ENCODE measurements at regions not wholly inside any gene's neighbourhood (a gene's known extent, or its start where the extent isn't known, plus 50 kb on each side); places are given as distances from the start of the nearest gene placed in this dataset.

DNA sequence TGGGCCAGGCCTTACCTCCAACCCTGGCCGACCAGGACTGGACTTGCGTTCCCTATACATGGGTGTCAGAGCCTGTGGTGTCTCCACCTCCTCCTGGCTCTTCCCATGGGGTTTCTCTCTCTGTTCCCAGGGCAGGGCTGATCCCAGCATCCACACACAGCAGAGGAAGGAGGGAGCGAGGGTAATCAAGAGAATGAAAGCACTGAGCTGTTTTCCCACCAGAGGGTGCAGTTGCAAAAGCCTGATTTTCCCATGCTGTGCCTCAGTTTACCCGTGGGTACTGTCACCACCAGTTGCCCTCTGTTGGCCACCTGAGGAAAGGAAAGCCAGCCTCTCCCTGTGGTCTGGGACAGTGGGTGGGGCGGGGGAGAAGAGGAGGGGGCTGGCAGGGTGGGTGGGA lies 249.7 kb upstream of the GSE1 start:
- intact Hi-C loops (cut with DNase I), result no loop called here
- TF ChIP-seq, protein P1, sequence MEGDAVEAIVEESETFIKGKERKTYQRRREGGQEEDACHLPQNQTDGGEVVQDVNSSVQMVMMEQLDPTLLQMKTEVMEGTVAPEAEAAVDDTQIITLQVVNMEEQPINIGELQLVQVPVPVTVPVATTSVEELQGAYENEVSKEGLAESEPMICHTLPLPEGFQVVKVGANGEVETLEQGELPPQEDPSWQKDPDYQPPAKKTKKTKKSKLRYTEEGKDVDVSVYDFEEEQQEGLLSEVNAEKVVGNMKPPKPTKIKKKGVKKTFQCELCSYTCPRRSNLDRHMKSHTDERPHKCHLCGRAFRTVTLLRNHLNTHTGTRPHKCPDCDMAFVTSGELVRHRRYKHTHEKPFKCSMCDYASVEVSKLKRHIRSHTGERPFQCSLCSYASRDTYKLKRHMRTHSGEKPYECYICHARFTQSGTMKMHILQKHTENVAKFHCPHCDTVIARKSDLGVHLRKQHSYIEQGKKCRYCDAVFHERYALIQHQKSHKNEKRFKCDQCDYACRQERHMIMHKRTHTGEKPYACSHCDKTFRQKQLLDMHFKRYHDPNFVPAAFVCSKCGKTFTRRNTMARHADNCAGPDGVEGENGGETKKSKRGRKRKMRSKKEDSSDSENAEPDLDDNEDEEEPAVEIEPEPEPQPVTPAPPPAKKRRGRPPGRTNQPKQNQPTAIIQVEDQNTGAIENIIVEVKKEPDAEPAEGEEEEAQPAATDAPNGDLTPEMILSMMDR (IDR thresholded peaks at IDR 0.05), result no peak
- TF ChIP-seq POLR2A (IDR thresholded peaks at IDR 0.05), result no peak
- no peak for DNase-seq
- Histone ChIP-seq H3K27ac (peak overlapping the region in 2 of 5 donors; percentile 32 to 87), H3K4me3 (no peak overlapping the region), H3K4me1 (replicated peaks in 1 of 2) (peaks cover 10 to 41% of the 10 kb centered on the region in 2 donors), H3K27me3 (no peaks in the 10 kb centered on the region), H3K36me3 (replicated peaks in 1 of 2) (no peaks in the 10 kb centered on the region), H3K9me3 (replicated peaks in 1 of 3) (no peaks in the 10 kb centered on the region)
- 86 to 93% (median 89%) methylated on average over 4 to 5 of the region's 5 CpGs for WGBS, 4 donors

DNA sequence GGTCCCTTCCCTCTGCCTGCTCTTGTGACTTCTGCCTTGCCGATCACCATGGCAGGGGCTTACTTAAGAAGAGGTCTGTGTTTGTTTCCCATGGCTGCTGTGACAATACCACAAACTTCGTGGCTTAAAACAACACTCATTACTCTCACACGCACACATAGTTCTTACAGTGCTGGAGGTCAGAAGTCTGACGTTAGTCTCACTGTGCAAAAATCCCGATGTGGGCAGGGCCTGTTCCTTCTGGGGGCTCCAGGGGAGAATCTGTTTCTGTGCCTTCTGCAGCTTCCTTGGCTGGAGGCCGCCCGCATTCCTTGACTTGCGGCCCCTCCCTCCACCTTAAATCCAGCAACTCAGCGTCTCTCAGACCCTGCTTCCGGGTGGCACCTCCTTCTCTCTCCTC lies 249.2 kb upstream of the GSE1 start:
- Histone ChIP-seq H3K4me1 (replicated peaks in 1 of 2) (peaks cover 12 to 41% of the 10 kb centered on the region in 2 donors), H3K4me3 (no peak overlapping the region), H3K9me3 (replicated peaks in 1 of 3) (no peaks in the 10 kb centered on the region), H3K27ac (peak overlapping the region in 2 of 5 donors; percentile 32 to 87), H3K27me3 (no peaks in the 10 kb centered on the region), H3K36me3 (replicated peaks in 1 of 2) (no peaks in the 10 kb centered on the region)
- TF ChIP-seq, protein P1 (IDR thresholded peaks at IDR 0.05), result no peak
- TF ChIP-seq POLR2A (IDR thresholded peaks at IDR 0.05), result no peak
- DNase-seq, result no peak
- intact Hi-C loops (cut with DNase I), result no loop called here
- 82 to 94% (median 90%) methylated on average over 7 to 10 of the region's 10 CpGs for WGBS, 4 donors

DNA sequence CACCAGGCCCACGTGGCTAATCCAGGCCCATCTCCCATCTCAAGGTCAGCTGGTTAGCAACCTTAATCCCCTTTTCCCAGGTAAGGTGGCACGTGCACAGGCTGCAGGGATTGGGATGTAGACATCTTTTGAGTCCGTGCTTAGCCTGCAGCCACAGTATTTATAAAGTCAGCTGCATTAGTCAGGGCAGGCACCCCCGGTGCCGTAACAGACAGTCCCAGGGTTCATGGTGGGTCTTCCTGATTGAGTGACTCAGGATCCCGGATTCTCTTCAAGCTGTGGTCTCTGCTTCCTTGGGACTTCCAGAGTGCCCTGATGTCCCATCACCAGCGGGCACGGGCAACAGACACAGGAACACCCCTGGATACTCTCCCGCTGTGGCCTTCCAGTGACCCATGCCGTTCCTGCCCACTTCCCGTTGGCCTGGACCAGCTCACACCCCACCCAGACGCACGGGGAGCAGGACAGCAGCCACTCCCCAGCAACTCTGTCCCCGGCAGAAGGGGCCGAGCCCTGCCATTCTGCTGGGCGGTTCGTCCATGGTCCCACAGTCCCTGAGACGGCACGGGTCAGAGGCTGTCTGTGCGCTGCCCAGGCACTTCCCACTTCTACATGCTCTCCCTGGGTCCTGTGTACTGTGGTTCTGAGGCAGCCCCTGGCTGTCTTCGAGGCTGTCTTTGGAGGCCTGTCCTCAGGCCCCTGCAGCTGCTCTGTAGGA lies 248.6 kb upstream of the GSE1 start:
- Histone ChIP-seq H3K27me3 (no peaks in the 10 kb centered on the region), H3K4me1 (replicated peaks in 1 of 2) (peaks cover 7 to 41% of the 10 kb centered on the region in 2 donors), H3K9me3 (replicated peaks in 1 of 3) (no peaks in the 10 kb centered on the region), H3K4me3 (no peak overlapping the region), H3K36me3 (replicated peaks in 1 of 2) (no peaks in the 10 kb centered on the region), H3K27ac (peak overlapping the region in 3 of 5 donors; percentile 3 to 49 (median 12))
- WGBS, 4 donors, result 67 to 92% (median 86%) methylated on average over 4 to 21 of the region's 21 CpGs
- DNase-seq, result no peak
- TF ChIP-seq, protein P1 (IDR thresholded peaks at IDR 0.05), result no peak
- no peak for TF ChIP-seq POLR2A (IDR thresholded peaks at IDR 0.05)
- intact Hi-C loops (cut with DNase I), result no loop called here

DNA sequence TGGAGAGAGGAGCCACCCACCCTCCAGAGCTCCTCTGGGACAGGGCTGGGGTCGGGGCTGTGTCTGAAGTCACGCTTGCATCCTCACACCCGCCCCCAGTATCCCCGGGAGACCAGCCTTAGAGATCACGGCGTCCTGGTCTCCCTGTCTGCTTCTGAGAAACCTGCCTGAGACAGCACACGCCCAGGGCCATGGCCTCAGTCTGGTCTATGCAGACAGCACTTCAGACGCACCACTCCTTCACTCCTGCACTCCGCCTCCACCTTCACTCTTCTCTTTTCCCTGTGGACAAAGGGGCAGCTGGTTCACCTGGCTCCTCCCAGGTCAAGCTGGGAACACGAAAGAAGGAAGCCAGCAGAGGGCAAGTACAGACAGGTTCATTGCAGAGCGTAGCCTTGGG lies 248.0 kb upstream of the GSE1 start:
- H3K9me3 ChIP-seq (replicated peaks in 1 of 3), result no peaks in the 10 kb centered on the region
- no peaks in the 10 kb centered on the region for H3K27me3 ChIP-seq
- H3K4me1 ChIP-seq (replicated peaks in 1 of 2), result peaks cover 13 to 46% of the 10 kb centered on the region in 2 donors
- peak overlapping the region in 2 of 5 donors; percentile 12 to 49 for H3K27ac ChIP-seq
- no peaks in the 10 kb centered on the region for H3K36me3 ChIP-seq (replicated peaks in 1 of 2)
- intact Hi-C loops (cut with DNase I), result no loop called here
- no peak for DNase-seq
- 84 to 94% (median 87%) methylated on average over 7 to 11 of the region's 11 CpGs for WGBS, 4 donors
- no peak for TF ChIP-seq POLR2A (IDR thresholded peaks at IDR 0.05)
- TF ChIP-seq, protein P1 (IDR thresholded peaks at IDR 0.05), result no peak
- no peak overlapping the region for H3K4me3 ChIP-seq
